ENCODE measurements at regions not wholly inside any gene's neighbourhood (a gene's known extent, or its start where the extent isn't known, plus 50 kb on each side); places are given as distances from the start of the nearest gene placed in this dataset.

GRCh38 chrX:114127411-114128025, 456.4 kb upstream of the HTR2C start:
- H3K27ac ChIP-seq (ENCODE audit: low read depth, low read length, poor library complexity, severe bottlenecking): no peak overlapping the region
- H3K36me3 ChIP-seq (ENCODE audit: insufficient read depth, low read length): no peaks in the 10 kb centered on the region
- no peak overlapping the region for H2AFZ ChIP-seq (ENCODE audit: low read length)
- no peak for TF ChIP-seq EZH2 (IDR thresholded peaks at IDR 0.05; ENCODE audit: borderline replicate concordance, low read length)
- TF ChIP-seq CTCF (IDR thresholded peaks at IDR 0.05; ENCODE audit: low read length): no peak
- no peaks in the 10 kb centered on the region for H3K9me3 ChIP-seq (ENCODE audit: low read length)
- no peaks in the 10 kb centered on the region for H3K27me3 ChIP-seq (ENCODE audit: insufficient read depth, low read length)
- no peaks in the 10 kb centered on the region for H3K79me2 ChIP-seq (ENCODE audit: insufficient read depth, low read length)
- no peaks in the 10 kb centered on the region for H4K20me1 ChIP-seq (ENCODE audit: insufficient read depth, low read length)
- no peak overlapping the region for H3K9ac ChIP-seq (ENCODE audit: low read length)
- H3K9me2 ChIP-seq (ENCODE audit: low read depth, low read length): no peaks in the 10 kb centered on the region
- H3F3A ChIP-seq (ENCODE audit: insufficient read depth, low read length): no peaks in the 10 kb centered on the region
- H3K4me2 ChIP-seq (ENCODE audit: low read length): no peak overlapping the region
- H3K4me3 ChIP-seq (ENCODE audit: low read depth, low read length, poor library complexity, severe bottlenecking): no peak overlapping the region
- no peaks in the 10 kb centered on the region for H3K4me1 ChIP-seq (ENCODE audit: insufficient read depth, low read length, severe bottlenecking)

- Histone ChIP-seq H3K9me2 (ENCODE audit: low read depth, low read length) (no peaks in the 10 kb centered on the region), H3K4me1 (ENCODE audit: insufficient read depth, low read length, severe bottlenecking) (no peaks in the 10 kb centered on the region), H3K4me2 (ENCODE audit: low read length) (no peak overlapping the region), H2AFZ (ENCODE audit: low read length) (no peak overlapping the region), H3K27ac (ENCODE audit: low read depth, low read length, poor library complexity, severe bottlenecking) (no peak overlapping the region), H3K27me3 (ENCODE audit: insufficient read depth, low read length) (no peaks in the 10 kb centered on the region), H4K20me1 (ENCODE audit: insufficient read depth, low read length) (no peaks in the 10 kb centered on the region), H3K9ac (ENCODE audit: low read length) (no peak overlapping the region), H3K9me3 (ENCODE audit: low read length) (no peaks in the 10 kb centered on the region), H3K36me3 (ENCODE audit: insufficient read depth, low read length) (no peaks in the 10 kb centered on the region), H3F3A (ENCODE audit: insufficient read depth, low read length) (no peaks in the 10 kb centered on the region), H3K4me3 (ENCODE audit: low read depth, low read length, poor library complexity, severe bottlenecking) (no peak overlapping the region), H3K79me2 (ENCODE audit: insufficient read depth, low read length) (no peaks in the 10 kb centered on the region)
- TF ChIP-seq CTCF (IDR thresholded peaks at IDR 0.05; ENCODE audit: low read length): no peak
- TF ChIP-seq EZH2 (IDR thresholded peaks at IDR 0.05; ENCODE audit: borderline replicate concordance, low read length): no peak
Measured at GRCh38 chrX:114127005-114127404, 456.9 kb upstream of the HTR2C start.

- Histone ChIP-seq H3K9me2 (ENCODE audit: low read depth, low read length) (no peaks in the 10 kb centered on the region), H4K20me1 (ENCODE audit: insufficient read depth, low read length) (no peaks in the 10 kb centered on the region), H3K4me2 (ENCODE audit: low read length) (no peak overlapping the region), H3K9ac (ENCODE audit: low read length) (no peak overlapping the region), H3K4me1 (ENCODE audit: insufficient read depth, low read length, severe bottlenecking) (no peaks in the 10 kb centered on the region), H3K4me3 (ENCODE audit: low read depth, low read length, poor library complexity, severe bottlenecking) (no peak overlapping the region), H3K9me3 (ENCODE audit: low read length) (no peaks in the 10 kb centered on the region), H3K27ac (ENCODE audit: low read depth, low read length, poor library complexity, severe bottlenecking) (no peak overlapping the region), H3K27me3 (ENCODE audit: insufficient read depth, low read length) (no peaks in the 10 kb centered on the region), H3K36me3 (ENCODE audit: insufficient read depth, low read length) (no peaks in the 10 kb centered on the region), H3F3A (ENCODE audit: insufficient read depth, low read length) (no peaks in the 10 kb centered on the region), H2AFZ (ENCODE audit: low read length) (no peak overlapping the region), H3K79me2 (ENCODE audit: insufficient read depth, low read length) (no peaks in the 10 kb centered on the region)
- TF ChIP-seq EZH2 (IDR thresholded peaks at IDR 0.05; ENCODE audit: borderline replicate concordance, low read length) (no peak), CTCF (IDR thresholded peaks at IDR 0.05; ENCODE audit: low read length) (no peak)
Measured at GRCh38 chrX:114101081-114101480, 482.8 kb upstream of the HTR2C start.

All from OCI-LY1 (cell line).